NCI-H446 treated with DMSO at 0.1 percent for 48 hours (cell line): ENCODE measurements at regions not wholly inside any gene's neighbourhood (a gene's known extent, or its start where the extent isn't known, plus 50 kb on each side); places are given as distances from the start of the nearest gene placed in this dataset.

Source experiments
- DNase-seq: peaks from one replicate; lab custom pipeline; 2025; lab: John Stamatoyannopoulos, UW

GRCh38 chr2:177127821-177128220 lies 84.8 kb upstream of the HNRNPA3 start:
- no peak for DNase-seq

- DNase-seq, result no peak
Observed at GRCh38 chr2:177129610-177130009, 83.0 kb upstream of the HNRNPA3 start.

GRCh38 chr2:177131858-177132257 lies 80.7 kb upstream of the HNRNPA3 start:
- no peak for DNase-seq

GRCh38 chr2:177138823-177139222 lies 73.8 kb upstream of the HNRNPA3 start:
- no peak for DNase-seq

- DNase-seq, result no peak
Observed at GRCh38 chr2:177141866-177142265, 70.7 kb upstream of the HNRNPA3 start.

GRCh38 chr2:177143444-177143843 lies 69.2 kb upstream of the HNRNPA3 start:
- no peak for DNase-seq

GRCh38 chr2:177147093-177147694 lies 65.4 kb upstream of the HNRNPA3 start:
- peak; percentile 7 for DNase-seq

- DNase-seq, result no peak
Observed at GRCh38 chr2:177147834-177148445, 64.7 kb upstream of the HNRNPA3 start.

- DNase-seq, result peak; percentile 67
Observed at GRCh38 chr2:177148477-177149154, 64.0 kb upstream of the HNRNPA3 start.

- no peak for DNase-seq
Observed at GRCh38 chr2:177149155-177149503, 63.5 kb upstream of the HNRNPA3 start.

- DNase-seq, result no peak
Observed at GRCh38 chr2:177153805-177154204, 58.8 kb upstream of the HNRNPA3 start.

- DNase-seq, result no peak
Observed at GRCh38 chr2:177154809-177155208, 57.8 kb upstream of the HNRNPA3 start.

GRCh38 chr2:177155631-177156030 lies 57.0 kb upstream of the HNRNPA3 start:
- no peak for DNase-seq

- peak; percentile 26 for DNase-seq
Observed at GRCh38 chr2:177161741-177162460, 50.7 kb upstream of the HNRNPA3 start.
